G401.6 (cell line): ENCODE measurements at regions not wholly inside any gene's neighbourhood (a gene's known extent, or its start where the extent isn't known, plus 50 kb on each side); places are given as distances from the start of the nearest gene placed in this dataset.
"Not testable (repeated sequence)": the region's sequence is repeated elsewhere in the genome, so short reads cannot be mapped to it uniquely, and the experiment has no call there.

Experiments used
- FAIRE-seq: peaks from 2 replicates; lab custom pipeline; 2012; peaks lifted over from hg19 to GRCh38; lab: Jason Lieb, UNC

GRCh38 chr2:124967325-124967724 lies 942.2 kb downstream of the CNTNAP5 start:
- FAIRE-seq, result no peak

- FAIRE-seq, result no peak
These were observed 944.9 kb downstream of the CNTNAP5 start for GRCh38 chr2:124970030-124970429.

GRCh38 chr2:124973396-124973795 lies 948.3 kb downstream of the CNTNAP5 start:
- no peak for FAIRE-seq

GRCh38 chr2:124975224-124975623 lies 950.1 kb downstream of the CNTNAP5 start:
- no peak for FAIRE-seq

GRCh38 chr2:124975648-124976047 lies 950.6 kb downstream of the CNTNAP5 start:
- FAIRE-seq, result no peak

GRCh38 chr2:124978597-124978996 lies 953.5 kb downstream of the CNTNAP5 start:
- no peak for FAIRE-seq

GRCh38 chr2:124983595-124983994 lies 958.5 kb downstream of the CNTNAP5 start:
- FAIRE-seq, result no peak

- FAIRE-seq, result no peak
These were observed 960.2 kb downstream of the CNTNAP5 start for GRCh38 chr2:124985270-124985669.

GRCh38 chr2:124986136-124986535 lies 961.0 kb downstream of the CNTNAP5 start:
- FAIRE-seq, result no peak

GRCh38 chr2:124986870-124987269 lies 961.8 kb downstream of the CNTNAP5 start:
- not testable (repeated sequence) for FAIRE-seq

- FAIRE-seq, result not testable (repeated sequence)
These were observed 962.3 kb downstream of the CNTNAP5 start for GRCh38 chr2:124987436-124987835.

- FAIRE-seq, result no peak
These were observed 963.0 kb downstream of the CNTNAP5 start for GRCh38 chr2:124988111-124988510.

GRCh38 chr2:124988794-124989193 lies 963.7 kb downstream of the CNTNAP5 start:
- no peak for FAIRE-seq

GRCh38 chr2:124993809-124994208 lies 968.7 kb downstream of the CNTNAP5 start:
- no peak for FAIRE-seq

- no peak for FAIRE-seq
These were observed 970.3 kb downstream of the CNTNAP5 start for GRCh38 chr2:124995185-124995912.

GRCh38 chr2:124996406-124996805 lies 971.3 kb downstream of the CNTNAP5 start:
- no peak for FAIRE-seq

GRCh38 chr2:124999906-125000305 lies 974.8 kb downstream of the CNTNAP5 start:
- FAIRE-seq, result no peak

- FAIRE-seq, result no peak
These were observed 979.2 kb downstream of the CNTNAP5 start for GRCh38 chr2:125004106-125004800.

GRCh38 chr2:125006676-125007075 lies 981.6 kb downstream of the CNTNAP5 start:
- FAIRE-seq, result no peak

- not testable (repeated sequence) for FAIRE-seq
These were observed 1003.6 kb downstream of the CNTNAP5 start for GRCh38 chr2:125028721-125029120.

GRCh38 chr2:125033871-125034270 lies 1008.8 kb downstream of the CNTNAP5 start:
- no peak for FAIRE-seq

- no peak for FAIRE-seq
These were observed 1012.1 kb downstream of the CNTNAP5 start for GRCh38 chr2:125037135-125037653.

- FAIRE-seq, result no peak
These were observed 1016.8 kb downstream of the CNTNAP5 start for GRCh38 chr2:125041846-125042245.

GRCh38 chr2:125042727-125043126 lies 1017.6 kb downstream of the CNTNAP5 start:
- FAIRE-seq, result no peak
